ENCODE measurements at regions not wholly inside any gene's neighbourhood (a gene's known extent, or its start where the extent isn't known, plus 50 kb on each side); places are given as distances from the start of the nearest gene placed in this dataset.

DNA sequence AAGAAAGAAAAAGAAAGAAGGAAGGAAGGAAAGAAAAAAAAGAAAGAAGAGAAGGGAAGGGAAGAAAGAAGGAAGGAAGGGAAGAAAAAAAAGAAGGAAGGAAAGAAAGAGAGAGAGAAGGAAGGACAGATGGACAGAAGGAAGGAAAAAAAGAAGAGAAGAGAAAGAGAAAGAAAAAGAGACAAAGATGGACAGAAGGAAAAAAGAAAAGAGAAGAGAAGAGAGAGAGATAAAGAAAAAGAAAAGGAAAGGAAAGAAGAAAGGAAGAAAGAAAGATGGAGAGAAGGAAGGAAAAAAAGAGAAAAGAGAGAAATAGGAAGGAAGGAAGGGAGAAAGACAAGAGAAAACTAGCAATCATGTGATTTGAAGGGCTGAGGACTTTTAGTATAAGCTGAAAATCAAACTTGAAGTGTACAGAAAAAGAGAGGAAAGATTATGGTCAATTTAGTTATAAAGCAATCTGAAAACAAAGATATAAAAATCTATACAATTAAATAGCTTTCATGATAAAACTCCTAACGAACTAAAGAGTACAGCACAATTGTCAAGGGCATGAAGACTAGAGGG lies 115.3 kb downstream of the LTN1 start:
- Histone ChIP-seq H3K9me2 (replicated peaks; ENCODE audit: insufficient read depth) (no peaks in the 10 kb centered on the region), H3K4me2 (no peak overlapping the region), H3K36me3 (replicated peaks; ENCODE audit: insufficient read depth, low read depth) (no peaks in the 10 kb centered on the region), H3K4me1 (ENCODE audit: insufficient read depth) (no peaks in the 10 kb centered on the region), H2AFZ (no peak overlapping the region), H4K20me1 (ENCODE audit: insufficient read depth, poor library complexity, severe bottlenecking) (no peaks in the 10 kb centered on the region), H3K27ac (no peak overlapping the region), H3K4me3 (no peak overlapping the region), H3K27me3 (no peaks in the 10 kb centered on the region), H3K9me3 (ENCODE audit: low read depth) (no peaks in the 10 kb centered on the region), H3K79me2 (no peaks in the 10 kb centered on the region)
- TF ChIP-seq EZH2phosphoT487 (IDR thresholded peaks at IDR 0.05; ENCODE audit: low read depth, severe bottlenecking, unreplicated experiment) = no peak
- TF ChIP-seq, protein P1, sequence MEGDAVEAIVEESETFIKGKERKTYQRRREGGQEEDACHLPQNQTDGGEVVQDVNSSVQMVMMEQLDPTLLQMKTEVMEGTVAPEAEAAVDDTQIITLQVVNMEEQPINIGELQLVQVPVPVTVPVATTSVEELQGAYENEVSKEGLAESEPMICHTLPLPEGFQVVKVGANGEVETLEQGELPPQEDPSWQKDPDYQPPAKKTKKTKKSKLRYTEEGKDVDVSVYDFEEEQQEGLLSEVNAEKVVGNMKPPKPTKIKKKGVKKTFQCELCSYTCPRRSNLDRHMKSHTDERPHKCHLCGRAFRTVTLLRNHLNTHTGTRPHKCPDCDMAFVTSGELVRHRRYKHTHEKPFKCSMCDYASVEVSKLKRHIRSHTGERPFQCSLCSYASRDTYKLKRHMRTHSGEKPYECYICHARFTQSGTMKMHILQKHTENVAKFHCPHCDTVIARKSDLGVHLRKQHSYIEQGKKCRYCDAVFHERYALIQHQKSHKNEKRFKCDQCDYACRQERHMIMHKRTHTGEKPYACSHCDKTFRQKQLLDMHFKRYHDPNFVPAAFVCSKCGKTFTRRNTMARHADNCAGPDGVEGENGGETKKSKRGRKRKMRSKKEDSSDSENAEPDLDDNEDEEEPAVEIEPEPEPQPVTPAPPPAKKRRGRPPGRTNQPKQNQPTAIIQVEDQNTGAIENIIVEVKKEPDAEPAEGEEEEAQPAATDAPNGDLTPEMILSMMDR (IDR thresholded peaks at IDR 0.05; ENCODE audit: poor library complexity) = no peak
- no peak for TF ChIP-seq EZH2 (IDR thresholded peaks at IDR 0.05; ENCODE audit: borderline replicate concordance)
- DNase-seq (ENCODE audit: low spot score) = no peak
- WGBS (ENCODE audit: low lambda C conversion rate, missing lambda C conversion rate) = 95% methylated on average over 1 of the region's 1 CpG

DNA sequence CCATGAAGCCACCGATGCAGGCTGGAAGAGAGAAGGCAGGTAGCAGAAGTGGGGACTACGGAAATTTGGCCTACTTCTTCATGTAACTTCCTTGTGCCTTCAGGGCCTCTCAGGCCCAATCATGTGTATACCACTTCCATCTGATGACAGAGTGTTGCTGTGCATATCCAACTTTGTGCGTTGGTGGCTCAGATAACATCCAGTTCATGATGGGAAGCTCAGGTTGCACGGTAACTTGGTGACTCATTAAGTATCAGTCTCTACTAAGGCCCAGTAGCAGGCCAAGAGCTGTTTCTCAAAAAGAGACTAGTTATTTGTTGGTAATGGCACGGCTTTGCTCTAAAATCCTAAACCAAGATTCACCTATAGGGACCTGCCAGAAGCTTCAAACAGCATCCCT lies 117.6 kb downstream of the LTN1 start:
- WGBS (ENCODE audit: low lambda C conversion rate, missing lambda C conversion rate) = 73% methylated on average over 5 of the region's 5 CpGs
- no peaks in the 10 kb centered on the region for H3K27me3 ChIP-seq
- H3K4me3 ChIP-seq = no peak overlapping the region

DNA sequence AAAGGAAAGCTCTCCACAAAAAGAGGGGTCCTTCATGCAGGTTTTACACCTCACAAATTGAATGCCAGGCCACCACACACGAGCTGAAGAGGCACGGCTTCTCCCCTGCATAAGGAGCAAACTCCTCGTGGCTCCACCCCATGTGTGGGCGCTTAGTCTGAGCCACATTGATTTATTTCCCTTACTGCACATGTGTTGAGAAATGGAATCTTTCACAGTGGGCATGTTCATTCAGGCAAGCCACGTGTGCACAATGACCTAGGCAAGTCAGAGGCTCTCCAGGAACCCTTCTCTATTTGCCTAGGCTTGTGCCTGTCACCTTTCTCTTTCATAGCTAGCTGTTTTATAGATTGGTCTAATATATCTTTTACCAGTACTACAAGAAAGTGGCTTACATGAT lies 120.5 kb downstream of the LTN1 start:
- Histone ChIP-seq H3K4me2 (no peak overlapping the region), H3K36me3 (replicated peaks; ENCODE audit: insufficient read depth, low read depth) (no peaks in the 10 kb centered on the region), H3K27me3 (no peaks in the 10 kb centered on the region), H3K9me3 (ENCODE audit: low read depth) (no peaks in the 10 kb centered on the region), H3K9me2 (replicated peaks; ENCODE audit: insufficient read depth) (no peaks in the 10 kb centered on the region), H3K27ac (no peak overlapping the region), H2AFZ (no peak overlapping the region), H3K4me1 (ENCODE audit: insufficient read depth) (no peaks in the 10 kb centered on the region), H3K4me3 (no peak overlapping the region), H4K20me1 (ENCODE audit: insufficient read depth, poor library complexity, severe bottlenecking) (no peaks in the 10 kb centered on the region), H3K79me2 (no peaks in the 10 kb centered on the region)
- TF ChIP-seq, protein P1 (IDR thresholded peaks at IDR 0.05; ENCODE audit: poor library complexity) = no peak
- TF ChIP-seq EZH2 (IDR thresholded peaks at IDR 0.05; ENCODE audit: borderline replicate concordance) (no peak), EZH2phosphoT487 (IDR thresholded peaks at IDR 0.05; ENCODE audit: low read depth, severe bottlenecking, unreplicated experiment) (no peak)
- 91% methylated on average over 5 of the region's 5 CpGs for WGBS (ENCODE audit: low lambda C conversion rate, missing lambda C conversion rate)
- no peak for DNase-seq (ENCODE audit: low spot score)

More for the DNA sequence above, 117.6 kb downstream of the LTN1 start:
- Histone ChIP-seq H3K36me3 (replicated peaks; ENCODE audit: insufficient read depth, low read depth) (no peaks in the 10 kb centered on the region), H3K4me1 (ENCODE audit: insufficient read depth) (no peaks in the 10 kb centered on the region), H4K20me1 (ENCODE audit: insufficient read depth, poor library complexity, severe bottlenecking) (no peaks in the 10 kb centered on the region), H3K79me2 (no peaks in the 10 kb centered on the region), H3K4me2 (no peak overlapping the region), H3K27ac (no peak overlapping the region), H3K9me3 (ENCODE audit: low read depth) (no peaks in the 10 kb centered on the region), H2AFZ (no peak overlapping the region), H3K9me2 (replicated peaks; ENCODE audit: insufficient read depth) (no peaks in the 10 kb centered on the region)
- TF ChIP-seq, protein P1 (IDR thresholded peaks at IDR 0.05; ENCODE audit: poor library complexity) = no peak
- no peak for TF ChIP-seq EZH2phosphoT487 (IDR thresholded peaks at IDR 0.05; ENCODE audit: low read depth, severe bottlenecking, unreplicated experiment)
- no peak for TF ChIP-seq EZH2 (IDR thresholded peaks at IDR 0.05; ENCODE audit: borderline replicate concordance)
- no peak for DNase-seq (ENCODE audit: low spot score)
